ENCODE measurements at regions not wholly inside any gene's neighbourhood (a gene's known extent, or its start where the extent isn't known, plus 50 kb on each side); places are given as distances from the start of the nearest gene placed in this dataset.
"Not testable (repeated sequence)": the region's sequence is repeated elsewhere in the genome, so short reads cannot be mapped to it uniquely, and the experiment has no call there.

DNA sequence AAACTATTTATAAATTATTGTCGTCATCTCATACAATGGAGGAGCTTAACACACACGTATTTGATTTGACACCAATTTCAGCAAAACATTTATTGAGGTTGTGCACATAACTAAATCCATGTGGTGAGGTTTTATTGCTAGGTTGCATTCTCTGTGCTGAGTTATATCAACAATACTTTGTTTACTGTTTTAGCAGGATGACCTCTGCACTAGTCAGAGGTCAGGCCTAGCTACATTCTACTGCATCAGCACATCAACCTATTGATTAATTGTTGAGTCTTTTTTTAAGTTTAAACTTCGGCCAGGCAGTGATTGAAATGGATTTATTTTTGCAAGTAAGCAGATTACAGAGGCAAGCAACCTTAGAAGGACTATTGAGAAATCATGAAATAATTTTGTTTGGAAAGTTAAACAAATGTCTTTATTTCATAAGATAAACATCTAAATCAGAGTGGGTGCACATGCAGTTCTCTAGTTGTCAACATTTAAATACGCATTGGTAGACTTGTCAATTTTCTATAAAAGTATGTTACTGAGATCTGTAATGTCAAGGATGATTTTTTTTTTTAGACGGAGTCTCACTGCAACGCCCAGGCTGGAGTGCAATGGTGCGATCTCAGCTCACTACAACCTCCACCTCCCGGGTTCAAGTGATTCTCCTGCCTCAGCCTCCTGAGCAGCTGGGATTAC, 75.2 kb upstream of the CD28 start:
- DNase-seq: no peak

DNA sequence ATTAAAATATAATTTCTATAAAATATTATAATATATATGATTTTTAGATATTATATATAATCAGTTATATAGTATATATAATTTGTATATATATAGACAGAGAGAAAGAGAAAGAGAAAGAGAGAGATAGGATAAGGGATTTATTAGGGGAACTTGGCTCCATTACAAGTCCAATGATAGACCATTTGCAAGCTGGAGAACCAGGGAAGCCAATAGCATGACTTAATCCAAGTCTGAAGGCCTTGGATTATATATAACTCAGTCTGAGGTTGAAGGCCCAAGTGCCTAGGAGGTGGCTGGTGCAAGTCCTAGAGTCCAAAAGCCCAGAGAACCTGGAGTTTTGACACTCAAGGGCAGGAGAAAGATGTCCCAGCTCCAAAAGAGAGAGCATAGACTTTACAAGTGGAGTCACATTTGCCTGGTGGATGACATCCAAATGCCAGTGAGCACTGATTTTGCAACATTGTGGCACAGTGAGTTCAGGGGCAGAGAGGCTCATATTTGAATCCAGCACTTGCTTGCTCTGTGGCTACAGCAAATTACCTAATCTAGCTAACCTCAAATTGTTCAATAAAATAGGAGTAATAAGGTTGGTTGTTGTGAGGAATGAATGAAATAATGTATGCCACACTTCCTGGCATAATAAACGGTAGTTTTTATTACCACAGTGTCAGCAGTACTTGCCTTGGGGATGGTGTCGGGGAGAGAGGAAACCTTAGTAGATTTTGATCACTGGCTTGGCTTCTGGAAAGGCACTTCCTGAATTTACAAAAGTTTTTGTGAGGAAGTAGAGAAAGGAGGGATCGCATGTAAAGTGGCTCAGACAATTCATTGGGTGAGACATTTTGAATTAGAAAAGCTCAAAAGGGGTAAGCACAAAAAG, 69.6 kb upstream of the CD28 start:
- DNase-seq: no peak

DNA sequence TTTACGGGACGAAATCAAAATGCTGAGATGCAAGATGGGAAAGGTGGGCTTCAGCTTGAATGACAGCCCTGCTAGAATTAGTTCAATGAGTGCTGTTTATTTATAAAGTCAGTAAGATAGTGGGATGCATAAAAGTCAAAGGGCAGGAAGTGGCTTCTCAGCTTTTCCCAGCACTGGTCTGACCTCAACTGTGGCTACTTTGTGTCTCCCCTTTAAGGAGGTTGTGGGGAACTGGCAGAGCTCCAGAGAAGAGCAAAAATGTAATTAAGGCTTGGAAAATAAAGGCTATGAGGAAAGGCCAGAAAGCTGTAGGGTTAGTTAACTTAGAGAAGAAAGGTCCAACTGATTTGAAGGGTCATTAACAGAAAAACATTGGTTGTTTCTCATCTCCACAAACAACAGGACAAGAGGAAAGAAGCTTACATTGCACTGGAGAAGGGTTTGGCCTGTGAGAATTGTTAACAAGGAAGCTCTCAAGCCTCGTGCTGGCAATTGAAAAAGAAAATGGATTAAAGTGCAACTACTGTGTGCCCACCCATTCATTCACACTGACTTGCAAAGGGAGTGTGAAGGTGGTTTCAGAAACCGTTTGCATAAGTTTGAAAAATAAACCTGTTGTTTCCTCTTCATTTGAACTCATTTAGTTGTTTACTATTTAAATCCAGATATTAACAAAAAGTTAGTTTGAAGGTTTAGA, 68.8 kb upstream of the CD28 start:
- no peak for DNase-seq

DNA sequence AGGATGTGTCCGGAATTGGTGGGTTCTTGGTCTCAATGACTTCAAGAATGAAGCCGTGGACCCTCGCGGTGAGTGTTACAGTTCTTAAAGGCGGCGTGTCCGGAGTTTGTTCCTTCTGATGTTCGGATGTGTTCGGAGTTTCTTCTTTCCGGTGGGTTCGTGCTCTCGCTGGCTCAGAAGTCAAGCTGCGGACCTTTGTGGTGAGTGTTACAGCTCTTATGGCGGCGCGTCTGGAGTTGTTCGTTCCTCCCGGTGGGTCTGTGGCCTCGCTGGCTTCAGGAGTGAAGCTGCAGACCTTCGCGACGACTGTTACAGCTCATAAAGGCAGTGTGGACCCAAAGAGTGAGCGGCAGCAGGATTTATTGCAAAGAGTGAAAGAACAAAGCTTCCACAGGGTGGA, 64.6 kb upstream of the CD28 start:
- DNase-seq: not testable (repeated sequence)

DNA sequence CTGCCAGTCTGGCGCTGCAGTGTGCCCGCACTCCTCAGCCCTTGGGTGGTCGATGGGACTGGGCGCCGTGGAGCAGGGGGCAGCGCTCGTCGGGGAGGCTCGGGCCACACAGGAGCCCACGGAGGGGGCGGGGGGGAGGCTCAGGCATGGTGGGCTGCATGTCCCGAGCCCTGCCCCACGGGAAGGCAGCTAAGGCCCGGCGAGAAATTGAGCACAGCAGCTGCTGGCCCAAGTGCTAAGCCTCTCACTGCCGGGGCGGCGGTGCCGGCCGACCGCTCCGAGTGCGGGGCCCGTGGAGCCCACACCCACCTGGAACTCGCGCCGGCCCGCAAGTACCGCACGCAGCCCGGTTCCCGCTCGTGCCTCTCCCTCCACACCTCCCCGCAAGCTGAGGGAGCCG, 63.6 kb upstream of the CD28 start:
- not testable (repeated sequence) for DNase-seq

DNA sequence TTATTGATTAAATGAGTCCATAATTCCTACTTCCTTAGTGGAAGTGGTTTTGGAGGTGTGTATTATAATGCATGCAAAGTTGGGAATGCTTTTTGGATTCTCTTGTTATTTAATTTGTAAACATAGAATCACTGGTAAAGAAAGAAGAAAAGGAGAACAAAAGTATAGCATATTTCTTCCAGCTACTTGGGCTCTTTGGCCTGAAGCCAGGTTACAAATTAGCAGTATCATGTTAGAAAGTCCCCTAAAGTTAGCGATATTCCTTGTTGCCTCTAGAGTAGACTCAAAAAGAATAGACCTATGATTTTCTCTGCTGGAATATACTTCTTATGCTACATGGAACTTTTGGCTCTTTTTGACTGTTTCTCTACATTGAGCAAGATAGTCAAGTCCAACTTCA, 60.6 kb upstream of the CD28 start:
- no peak for DNase-seq

DNA sequence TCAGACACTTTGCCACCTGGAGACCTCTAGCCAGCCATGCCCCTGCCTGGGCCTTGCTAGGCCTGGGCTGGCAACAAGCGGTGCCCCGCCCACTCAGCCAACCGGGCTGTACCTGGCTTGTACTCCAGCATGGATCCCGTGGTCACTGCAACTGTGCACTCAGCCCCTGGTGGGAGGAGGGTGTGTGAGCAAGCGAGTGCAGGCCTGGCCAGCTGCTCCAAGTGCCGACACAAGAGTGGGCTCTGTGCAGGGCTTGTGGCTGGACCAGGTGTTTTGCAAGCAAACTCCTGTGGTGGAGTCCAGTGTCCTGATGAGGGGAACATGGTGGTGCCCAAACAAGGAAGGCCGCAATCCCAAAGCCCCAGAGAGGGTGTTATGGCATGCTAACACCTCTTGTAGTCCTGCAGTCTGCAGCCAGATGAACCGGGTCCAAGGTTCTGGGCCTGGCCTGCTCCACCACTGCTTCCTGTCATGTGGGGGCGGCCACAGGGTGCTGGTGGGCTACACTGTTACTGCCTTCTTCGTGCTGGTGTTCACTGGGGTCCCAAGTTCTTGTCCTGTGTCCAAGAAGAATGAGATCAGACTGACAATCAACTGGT, 60.1 kb upstream of the CD28 start:
- DNase-seq: no peak

DNA sequence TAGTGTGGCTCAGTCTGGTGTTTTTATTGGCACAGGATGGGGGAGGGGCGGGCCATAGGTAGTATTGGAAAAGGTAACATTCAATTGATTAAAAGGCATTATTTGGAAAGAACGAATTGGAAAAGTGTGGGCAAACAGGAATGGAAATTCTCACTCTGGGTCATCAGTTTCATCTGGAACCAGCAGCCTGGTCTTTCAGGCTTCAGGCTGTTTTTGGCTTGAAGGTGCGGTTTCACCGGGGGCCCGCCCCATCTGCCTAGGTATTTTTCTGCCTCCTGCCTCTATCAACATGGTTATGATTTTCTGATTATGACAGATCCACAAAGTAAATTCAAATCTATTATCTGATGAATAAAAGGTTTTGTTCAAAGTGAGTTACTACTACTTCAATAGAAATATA, 59.5 kb upstream of the CD28 start:
- DNase-seq: no peak

DNA sequence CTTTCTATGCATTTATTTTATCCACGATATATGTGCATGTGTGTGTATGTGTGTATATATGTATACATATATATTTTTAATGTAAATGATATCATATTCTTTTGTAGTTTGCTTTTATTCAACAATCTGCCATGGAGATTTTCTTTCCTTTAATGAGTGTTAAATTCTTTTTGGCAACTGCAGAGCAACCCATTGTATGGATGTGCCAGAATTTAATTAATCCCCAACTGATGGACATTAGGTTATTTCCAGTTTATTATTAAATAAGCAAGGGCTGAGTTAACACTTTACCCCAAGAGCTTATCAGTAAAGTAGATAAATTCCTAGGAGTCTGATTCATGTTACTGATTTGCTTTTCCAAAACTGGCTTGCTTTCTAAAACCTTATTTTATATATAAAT, 58.9 kb upstream of the CD28 start:
- no peak for DNase-seq

DNA sequence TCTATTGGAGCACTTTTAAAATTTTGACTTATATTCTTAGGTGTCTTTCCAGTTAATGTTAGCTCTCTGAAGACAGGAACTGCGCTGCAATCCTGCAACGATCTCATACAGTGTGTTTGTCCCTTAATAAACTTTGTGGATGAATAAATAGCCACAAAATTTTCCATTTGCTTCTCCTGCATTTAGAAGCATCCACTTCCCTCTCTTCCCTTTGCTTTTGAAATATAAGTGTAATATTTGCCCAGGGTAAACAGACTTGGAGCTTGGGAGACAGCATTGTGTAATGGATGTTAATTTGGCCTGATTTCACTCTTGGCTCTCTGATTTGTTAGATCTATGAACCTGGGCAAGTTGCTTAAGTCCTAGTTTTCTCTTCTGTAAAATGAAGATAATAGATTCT, 58.2 kb upstream of the CD28 start:
- no peak for DNase-seq

DNA sequence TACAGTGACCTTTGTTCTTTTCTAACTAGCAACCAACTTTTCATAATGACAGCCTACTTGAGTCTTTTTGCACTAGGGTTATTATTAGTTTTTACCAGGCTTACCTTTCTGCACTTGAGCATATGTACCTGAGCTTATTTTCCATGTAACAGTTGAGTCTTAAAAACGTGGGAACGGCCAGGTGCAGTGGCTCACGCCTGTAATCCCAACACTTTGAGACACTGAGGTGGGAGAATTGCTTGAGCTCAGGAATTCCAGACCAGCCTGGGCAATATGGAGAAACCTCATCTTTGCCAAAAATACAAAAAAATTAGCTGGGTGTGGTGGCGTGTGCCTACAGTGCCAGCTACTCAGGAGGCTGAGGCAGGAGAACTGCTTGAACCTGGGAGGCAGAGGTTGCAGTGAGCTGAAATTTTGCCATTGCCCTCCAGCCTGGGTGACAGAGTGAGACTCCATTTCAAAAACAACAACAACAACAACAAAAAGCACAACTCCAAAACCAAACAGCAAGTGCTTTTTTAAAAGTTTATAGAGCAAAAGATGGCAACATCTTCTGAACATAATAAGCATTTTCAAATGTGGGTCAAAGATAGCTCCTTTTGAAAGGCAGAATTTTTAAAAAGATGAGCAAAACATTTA, 57.1 kb upstream of the CD28 start:
- no peak for DNase-seq

DNA sequence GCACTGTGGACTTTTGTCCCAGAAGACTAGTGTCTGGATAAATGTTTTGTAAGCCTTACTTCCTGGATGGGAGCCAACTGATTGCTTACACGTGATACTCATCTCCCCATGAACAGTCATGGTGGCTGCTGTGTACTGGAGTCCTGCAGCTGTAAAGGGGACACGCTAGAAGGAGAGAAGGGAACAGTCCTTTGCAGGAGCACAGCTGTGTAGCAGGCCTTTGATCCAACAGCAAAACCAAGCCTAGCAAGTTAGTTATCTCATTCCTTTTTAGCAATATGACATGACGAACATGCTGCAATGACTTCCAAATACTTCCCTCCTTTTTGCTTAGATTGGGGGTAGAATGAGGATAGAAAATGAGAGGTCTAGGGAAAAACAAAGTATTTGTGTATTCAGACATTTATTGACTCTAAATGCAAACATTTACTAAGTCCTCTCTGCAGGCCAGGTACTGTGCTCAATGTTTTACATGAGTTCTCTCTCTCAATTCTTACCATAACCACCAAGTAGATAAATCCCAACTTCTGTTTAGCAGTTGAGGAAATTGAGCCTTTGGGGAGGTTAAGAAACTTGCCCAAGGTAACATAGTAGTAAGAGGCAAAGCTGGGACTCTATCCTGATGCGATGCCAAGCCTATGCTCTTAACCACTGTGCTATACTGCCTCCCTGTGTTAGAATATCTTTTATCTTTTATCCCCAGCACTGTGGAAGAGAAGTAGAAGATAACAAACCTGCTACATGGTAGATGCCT, 55.4 kb upstream of the CD28 start:
- no peak for DNase-seq

DNA sequence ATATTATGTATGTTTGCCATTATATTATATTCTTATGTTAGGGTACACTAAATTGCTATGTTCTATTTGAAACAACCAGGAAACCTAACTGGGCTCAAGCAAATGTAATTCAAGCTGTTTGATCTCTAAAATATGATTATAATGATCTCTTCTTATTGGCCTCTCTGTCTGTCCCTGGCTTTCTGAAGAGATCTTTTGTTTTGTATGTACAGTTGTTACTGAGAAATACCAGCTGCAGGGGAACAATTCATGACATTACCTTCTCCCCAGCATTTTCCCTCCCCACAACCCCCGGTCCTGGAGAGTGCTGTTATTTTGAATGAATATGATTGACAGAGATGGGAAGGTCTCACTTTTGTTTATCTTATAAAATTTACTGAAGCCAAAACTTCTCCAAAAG, 54.8 kb upstream of the CD28 start:
- no peak for DNase-seq

DNA sequence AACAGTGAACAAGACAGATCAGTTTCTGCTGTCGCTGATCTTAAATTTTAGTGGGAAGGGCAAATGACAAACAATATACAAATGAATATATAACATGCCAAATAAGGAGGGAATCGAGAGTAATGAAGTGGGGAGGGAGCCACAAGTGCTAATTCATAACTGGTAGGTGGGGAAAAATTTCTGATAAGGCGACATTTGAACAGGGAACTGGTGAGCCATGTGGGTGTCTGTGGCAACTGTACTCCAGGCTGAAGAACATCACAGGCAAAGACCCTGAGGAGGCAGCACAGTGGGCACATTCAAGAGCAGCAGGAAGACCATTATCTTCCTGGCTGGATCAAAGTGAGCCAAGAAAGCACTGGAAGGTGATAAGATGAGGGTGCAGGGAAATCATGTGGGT, 51.6 kb upstream of the CD28 start:
- no peak for DNase-seq

DNA sequence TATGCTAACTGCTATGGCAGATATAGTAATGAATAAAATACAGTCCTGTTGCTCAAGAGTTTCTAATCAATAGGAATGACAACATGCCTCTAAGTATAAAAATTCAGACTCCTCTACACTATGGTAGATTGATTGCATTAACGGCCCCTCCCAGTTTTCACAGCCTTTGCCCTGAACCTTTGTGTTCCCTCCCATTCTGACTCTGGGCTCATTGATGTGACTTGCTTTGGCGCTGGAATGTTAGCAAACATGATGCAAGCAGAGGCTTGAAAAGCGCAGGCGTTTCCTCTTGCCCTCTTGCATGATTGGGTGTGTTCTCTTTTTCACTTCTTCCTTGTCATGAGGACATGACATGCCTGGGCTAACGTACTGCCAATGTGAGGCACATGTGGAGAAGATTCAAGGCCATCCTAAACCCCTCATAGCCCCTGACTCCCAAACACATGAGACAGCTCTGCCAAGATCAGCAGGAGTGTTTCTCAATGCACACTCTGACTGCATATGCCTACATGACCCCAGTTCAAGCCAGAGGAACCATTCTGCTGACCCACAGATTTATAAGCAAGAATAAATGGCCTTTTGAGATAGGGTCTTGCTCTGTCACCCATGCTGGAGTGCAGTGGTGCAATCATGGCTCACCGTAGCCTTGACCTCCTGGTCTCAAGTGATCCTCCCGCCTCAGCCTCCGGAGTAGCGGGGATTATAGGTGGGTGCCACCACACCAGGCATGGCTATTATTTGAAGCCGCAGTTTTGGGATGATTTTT, 49.7 kb upstream of the CD28 start:
- DNase-seq: peak; percentile 47
